Caco-2 (cell line): ENCODE measurements at regions not wholly inside any gene's neighbourhood (a gene's known extent, or its start where the extent isn't known, plus 50 kb on each side); places are given as distances from the start of the nearest gene placed in this dataset.

ENCODE experiments used
- BruUV-seq: library from RNA; stranded (reverse); fragments of 400-500 nt; replicated peaks from 2 replicates; lab custom pipeline; 2021; lab: Mats Ljungman, UMichigan
- CTCF ChIA-PET: fragments of 300-600 bp; sonication (Branson Sonifier 250); formaldehyde crosslinking; loops from one replicate; lab custom pipeline; 2022; ENCODE audit warnings: antibody characterized with exemption; lab: Charles Lee
- POLR2A ChIA-PET: fragments of 300-600 bp; sonication (Branson Sonifier 250); formaldehyde crosslinking; loops from one replicate; lab custom pipeline; 2022; ENCODE audit warnings: antibody characterized with exemption; lab: Charles Lee
- DNase-seq, 2 experiments: peaks; one replicate each; pipeline versions ENCODE4 v3.0.0 to v3.0.0-alpha.2; 2020 to 2022
- H3K27me3 ChIP-seq: replicated peaks from 2 replicates; pipeline ENCODE4 v1.6.0; 2011; ENCODE audit warnings: low read length; ENCODE audit not compliant: control insufficient read depth, insufficient read depth
- H3K36me3 ChIP-seq: 2 replicates; pipeline ENCODE4 v1.5.1; 2011; ENCODE audit warnings: low read length; ENCODE audit not compliant: control insufficient read depth, insufficient read depth
- H3K4me1 ChIP-seq: fragments of 250-450 bp; sonication (Bioruptor Pico); 2 replicates; pipeline ENCODE4 v1.5.1; 2020; ENCODE audit warnings: mild to moderate bottlenecking
- H3K4me3 ChIP-seq: 2 replicates; pipeline ENCODE4 v1.5.1; 2011; ENCODE audit warnings: low read depth, mild to moderate bottlenecking, control low read depth, low read length
- H3K9me3 ChIP-seq: fragments of 250-450 bp; sonication (Bioruptor Pico); 2 replicates; pipeline ENCODE4 v1.5.1; 2020; ENCODE audit warnings: mild to moderate bottlenecking, moderate library complexity
- H3K27ac Mint-ChIP-seq: one replicate; pipeline ENCODE4 v1.8.0; 2022; ENCODE audit warnings: mixed read lengths; ENCODE audit not compliant: unreplicated experiment
- H3K27me3 Mint-ChIP-seq: one replicate; pipeline ENCODE4 v1.8.0; 2022; ENCODE audit warnings: mixed read lengths; ENCODE audit not compliant: insufficient read depth, unreplicated experiment
- H3K36me3 Mint-ChIP-seq: one replicate; pipeline ENCODE4 v1.8.0; 2022; ENCODE audit warnings: mild to moderate bottlenecking, mixed read lengths; ENCODE audit not compliant: insufficient read depth, unreplicated experiment
- H3K4me1 Mint-ChIP-seq: one replicate; pipeline ENCODE4 v1.8.0; 2022; ENCODE audit warnings: low read depth, mixed read lengths; ENCODE audit not compliant: unreplicated experiment
- H3K4me3 Mint-ChIP-seq: one replicate; pipeline ENCODE4 v1.8.0; 2022; ENCODE audit warnings: mild to moderate bottlenecking, moderate library complexity, mixed read lengths; ENCODE audit not compliant: unreplicated experiment
- H3K9me3 Mint-ChIP-seq: one replicate; pipeline ENCODE4 v1.8.0; 2022; ENCODE audit warnings: mixed read lengths; ENCODE audit not compliant: unreplicated experiment
- intact Hi-C: fragments of 100-400 bp; cut with micrococcal nuclease; formaldehyde crosslinking; loops from one replicate; pipeline ENCODE4 v1.10.0; 2022; ENCODE audit not compliant: unreplicated experiment
- TF ChIP-seq, protein P1 (sequence below), 2 experiments: fragments of 200-600 bp in 1 of 2; IDR thresholded peaks; 1 replicate in 1 of 2; 2 replicates in 1 of 2; pipeline versions ENCODE4 v1.5.1 to v1.8.0; 2011 to 2022; ENCODE audit warnings: antibody characterized with exemption in 1 of 2, control low read depth in 1 of 2, inconsistent platforms in 1 of 2, low read depth in 1 of 2, low read length in 1 of 2, mild to moderate bottlenecking in 1 of 2, moderate library complexity in 1 of 2; ENCODE audit not compliant: insufficient read depth in 1 of 2, severe bottlenecking in 1 of 2, unreplicated experiment in 1 of 2

- Histone ChIP-seq H3K9me3 (no peaks in the 10 kb centered on the region), H3K4me1 (peaks cover 14% of the 10 kb centered on the region), H3K36me3 (no peaks in the 10 kb centered on the region), H3K27me3 (no peaks in the 10 kb centered on the region), H3K4me3 (no peak overlapping the region)
- H3K9me3 Mint-ChIP-seq = no peaks in the 10 kb centered on the region
- ChIA-PET POLR2A (no interaction called here), CTCF (no interaction called here)
- H3K36me3 Mint-ChIP-seq = no peaks in the 10 kb centered on the region
- TF ChIP-seq, protein P1, sequence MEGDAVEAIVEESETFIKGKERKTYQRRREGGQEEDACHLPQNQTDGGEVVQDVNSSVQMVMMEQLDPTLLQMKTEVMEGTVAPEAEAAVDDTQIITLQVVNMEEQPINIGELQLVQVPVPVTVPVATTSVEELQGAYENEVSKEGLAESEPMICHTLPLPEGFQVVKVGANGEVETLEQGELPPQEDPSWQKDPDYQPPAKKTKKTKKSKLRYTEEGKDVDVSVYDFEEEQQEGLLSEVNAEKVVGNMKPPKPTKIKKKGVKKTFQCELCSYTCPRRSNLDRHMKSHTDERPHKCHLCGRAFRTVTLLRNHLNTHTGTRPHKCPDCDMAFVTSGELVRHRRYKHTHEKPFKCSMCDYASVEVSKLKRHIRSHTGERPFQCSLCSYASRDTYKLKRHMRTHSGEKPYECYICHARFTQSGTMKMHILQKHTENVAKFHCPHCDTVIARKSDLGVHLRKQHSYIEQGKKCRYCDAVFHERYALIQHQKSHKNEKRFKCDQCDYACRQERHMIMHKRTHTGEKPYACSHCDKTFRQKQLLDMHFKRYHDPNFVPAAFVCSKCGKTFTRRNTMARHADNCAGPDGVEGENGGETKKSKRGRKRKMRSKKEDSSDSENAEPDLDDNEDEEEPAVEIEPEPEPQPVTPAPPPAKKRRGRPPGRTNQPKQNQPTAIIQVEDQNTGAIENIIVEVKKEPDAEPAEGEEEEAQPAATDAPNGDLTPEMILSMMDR (IDR thresholded peaks at IDR 0.05; ENCODE audit: insufficient read depth in 1 of 2, low read depth in 1 of 2, low read length in 1 of 2, severe bottlenecking in 1 of 2, unreplicated experiment in 1 of 2) = no peak
- intact Hi-C loops = no loop called here
- no TSS peak for BruUV-seq
- H3K4me1 Mint-ChIP-seq = peaks cover 18% of the 10 kb centered on the region
- H3K27ac Mint-ChIP-seq = no peak overlapping the region
- no peak overlapping the region for H3K4me3 Mint-ChIP-seq
- no peaks in the 10 kb centered on the region for H3K27me3 Mint-ChIP-seq
- DNase-seq = no peak
Observed at GRCh38 chr21:39018730-39019129, 164.5 kb downstream of the PSMG1 start.

GRCh38 chr21:39016740-39017315, 166.4 kb downstream of the PSMG1 start:
- Histone ChIP-seq H3K9me3 (no peaks in the 10 kb centered on the region), H3K4me3 (no peak overlapping the region), H3K27me3 (no peaks in the 10 kb centered on the region), H3K4me1 (peaks cover 12% of the 10 kb centered on the region), H3K36me3 (no peaks in the 10 kb centered on the region)
- BruUV-seq = no TSS peak
- DNase-seq = no peak
- ChIA-PET CTCF (no interaction called here), POLR2A (no interaction called here)
- Mint-ChIP-seq H3K9me3 (no peaks in the 10 kb centered on the region), H3K4me1 (peaks cover 11% of the 10 kb centered on the region), H3K27me3 (no peaks in the 10 kb centered on the region), H3K36me3 (no peaks in the 10 kb centered on the region), H3K4me3 (no peak overlapping the region), H3K27ac (no peak overlapping the region)
- TF ChIP-seq, protein P1 (IDR thresholded peaks at IDR 0.05; ENCODE audit: insufficient read depth in 1 of 2, low read depth in 1 of 2, low read length in 1 of 2, severe bottlenecking in 1 of 2, unreplicated experiment in 1 of 2) = no peak
- intact Hi-C loops = no loop called here

DNA sequence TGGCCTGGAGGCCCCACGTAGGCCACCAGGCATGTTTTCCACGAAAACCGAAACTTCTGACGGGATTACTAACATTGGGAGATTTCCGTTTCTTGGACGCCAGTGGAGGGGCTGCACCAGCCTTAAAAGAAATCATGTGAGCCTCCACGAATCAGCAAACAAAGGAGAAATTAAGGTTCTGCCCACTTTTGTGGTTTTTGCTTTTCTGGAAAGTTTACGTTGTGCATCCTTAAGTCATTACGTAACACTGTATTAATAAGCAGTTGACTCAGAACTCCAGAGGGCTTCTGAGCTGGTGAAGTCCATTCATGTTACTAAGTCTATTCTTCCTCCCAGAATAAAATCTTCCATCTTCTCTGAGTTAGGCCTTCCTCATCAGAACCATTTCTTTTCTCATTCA, 168.5 kb downstream of the PSMG1 start:
- Histone ChIP-seq H3K36me3 (no peaks in the 10 kb centered on the region), H3K27me3 (no peaks in the 10 kb centered on the region), H3K4me3 (no peak overlapping the region), H3K9me3 (no peaks in the 10 kb centered on the region), H3K4me1 (no peaks in the 10 kb centered on the region)
- Mint-ChIP-seq H3K9me3 (no peaks in the 10 kb centered on the region), H3K27me3 (no peaks in the 10 kb centered on the region), H3K27ac (no peak overlapping the region), H3K4me1 (no peaks in the 10 kb centered on the region), H3K4me3 (no peak overlapping the region), H3K36me3 (no peaks in the 10 kb centered on the region)
- no TSS peak for BruUV-seq
- TF ChIP-seq, protein P1 (IDR thresholded peaks at IDR 0.05; ENCODE audit: insufficient read depth in 1 of 2, low read depth in 1 of 2, low read length in 1 of 2, severe bottlenecking in 1 of 2, unreplicated experiment in 1 of 2) = no peak
- ChIA-PET CTCF (interaction anchor here (0.7 kb wide), 1 partner anchor 124 kb away, joined by 3 read pairs; no protein-coding TSS in a partner anchor), POLR2A (no interaction called here)
- intact Hi-C loops = no loop called here
- DNase-seq = no peak
